ENCODE measurements at regions not wholly inside any gene's neighbourhood (a gene's known extent, or its start where the extent isn't known, plus 50 kb on each side); places are given as distances from the start of the nearest gene placed in this dataset.

DNA sequence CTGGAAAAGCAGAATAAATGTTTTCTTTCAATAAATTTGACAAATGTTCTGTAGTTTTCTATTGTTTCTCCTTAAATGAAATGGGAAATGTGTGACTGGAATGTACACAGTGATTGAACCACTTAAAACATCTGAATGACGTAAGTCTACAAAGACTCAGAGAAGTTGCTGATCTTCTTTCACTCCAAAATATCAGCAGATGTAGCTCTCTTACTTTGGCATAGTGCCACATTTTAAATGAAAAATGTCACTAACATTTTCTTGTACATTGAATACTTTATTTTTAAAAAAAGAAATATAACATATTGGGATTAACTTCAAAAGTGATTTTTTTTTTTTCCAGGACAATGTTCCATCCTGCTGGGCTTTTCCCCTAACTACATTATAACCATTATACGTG, 565.6 kb downstream of the TMEM182 start:
- Histone ChIP-seq H3K27me3 (ENCODE audit: insufficient read depth, low read depth, severe bottlenecking) (peaks cover 20% of the 10 kb centered on the region), H3K4me3 (ENCODE audit: low read depth, low read length) (no peak overlapping the region), H3K36me3 (no peaks in the 10 kb centered on the region), H3K27ac (no peak overlapping the region), H3K9me3 (ENCODE audit: severe bottlenecking) (no peaks in the 10 kb centered on the region)
- TF ChIP-seq, protein P1, sequence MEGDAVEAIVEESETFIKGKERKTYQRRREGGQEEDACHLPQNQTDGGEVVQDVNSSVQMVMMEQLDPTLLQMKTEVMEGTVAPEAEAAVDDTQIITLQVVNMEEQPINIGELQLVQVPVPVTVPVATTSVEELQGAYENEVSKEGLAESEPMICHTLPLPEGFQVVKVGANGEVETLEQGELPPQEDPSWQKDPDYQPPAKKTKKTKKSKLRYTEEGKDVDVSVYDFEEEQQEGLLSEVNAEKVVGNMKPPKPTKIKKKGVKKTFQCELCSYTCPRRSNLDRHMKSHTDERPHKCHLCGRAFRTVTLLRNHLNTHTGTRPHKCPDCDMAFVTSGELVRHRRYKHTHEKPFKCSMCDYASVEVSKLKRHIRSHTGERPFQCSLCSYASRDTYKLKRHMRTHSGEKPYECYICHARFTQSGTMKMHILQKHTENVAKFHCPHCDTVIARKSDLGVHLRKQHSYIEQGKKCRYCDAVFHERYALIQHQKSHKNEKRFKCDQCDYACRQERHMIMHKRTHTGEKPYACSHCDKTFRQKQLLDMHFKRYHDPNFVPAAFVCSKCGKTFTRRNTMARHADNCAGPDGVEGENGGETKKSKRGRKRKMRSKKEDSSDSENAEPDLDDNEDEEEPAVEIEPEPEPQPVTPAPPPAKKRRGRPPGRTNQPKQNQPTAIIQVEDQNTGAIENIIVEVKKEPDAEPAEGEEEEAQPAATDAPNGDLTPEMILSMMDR (IDR thresholded peaks at IDR 0.05; ENCODE audit: low read depth, low read length): no peak
- no peak for DNase-seq

GRCh38 chr2:103327966-103328365, 566.1 kb downstream of the TMEM182 start:
- Histone ChIP-seq H3K27me3 (ENCODE audit: insufficient read depth, low read depth, severe bottlenecking) (peaks cover 20% of the 10 kb centered on the region), H3K4me3 (ENCODE audit: low read depth, low read length) (no peak overlapping the region), H3K27ac (no peak overlapping the region), H3K36me3 (no peaks in the 10 kb centered on the region), H3K9me3 (ENCODE audit: severe bottlenecking) (no peaks in the 10 kb centered on the region)
- TF ChIP-seq, protein P1 (IDR thresholded peaks at IDR 0.05; ENCODE audit: low read depth, low read length): no peak
- no peak for DNase-seq

DNA sequence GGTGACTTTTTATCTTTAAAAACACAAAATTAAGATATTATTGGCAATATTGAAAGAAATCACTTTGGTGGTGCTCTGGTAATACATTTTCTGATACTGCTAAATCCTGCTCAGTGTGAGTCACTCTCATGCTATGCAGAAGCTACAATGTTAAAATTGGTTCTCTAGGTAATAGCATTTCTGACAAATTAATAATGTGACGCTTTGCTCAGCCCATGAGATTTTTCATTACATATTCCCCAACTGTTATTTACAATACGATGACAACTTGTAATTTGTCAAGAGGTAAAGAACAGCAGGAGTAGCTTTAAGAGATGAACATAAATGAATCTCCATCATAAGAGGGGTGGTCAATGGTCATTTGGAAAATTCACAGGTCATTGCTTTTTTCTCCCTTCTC, 573.6 kb downstream of the TMEM182 start:
- no peak overlapping the region for H3K4me3 ChIP-seq (ENCODE audit: low read depth, low read length)
- TF ChIP-seq, protein P1 (IDR thresholded peaks at IDR 0.05; ENCODE audit: low read depth, low read length): no peak

DNA sequence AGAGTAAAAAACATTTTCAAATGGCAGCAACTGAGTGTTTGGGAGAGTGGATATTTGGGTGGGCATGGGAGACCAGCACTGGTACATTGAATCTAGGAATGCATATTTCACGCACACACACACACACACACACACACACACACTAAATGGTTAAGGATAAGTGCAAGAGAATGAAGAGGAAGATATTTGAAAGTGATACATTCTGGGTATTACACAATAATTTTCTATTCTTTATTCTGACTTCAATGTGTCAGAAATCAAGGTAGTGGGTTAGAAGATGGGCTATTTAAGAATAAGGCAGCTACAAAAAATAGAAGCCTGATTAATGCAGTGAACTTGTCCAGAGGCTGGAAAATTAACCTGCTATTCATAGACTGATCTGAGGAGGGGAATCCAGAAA, 577.0 kb downstream of the TMEM182 start:
- H3K4me3 ChIP-seq (ENCODE audit: low read depth, low read length): no peak overlapping the region
- no peak for DNase-seq
- peaks cover 21% of the 10 kb centered on the region for H3K27me3 ChIP-seq (ENCODE audit: insufficient read depth, low read depth, severe bottlenecking)
- H3K36me3 ChIP-seq: no peaks in the 10 kb centered on the region
- no peak overlapping the region for H3K27ac ChIP-seq
- no peaks in the 10 kb centered on the region for H3K9me3 ChIP-seq (ENCODE audit: severe bottlenecking)
- TF ChIP-seq, protein P1 (IDR thresholded peaks at IDR 0.05; ENCODE audit: low read depth, low read length): no peak

More for the DNA sequence above, 573.6 kb downstream of the TMEM182 start:
- no peaks in the 10 kb centered on the region for H3K36me3 ChIP-seq
- no peaks in the 10 kb centered on the region for H3K27me3 ChIP-seq (ENCODE audit: insufficient read depth, low read depth, severe bottlenecking)
- no peak overlapping the region for H3K27ac ChIP-seq
- H3K9me3 ChIP-seq (ENCODE audit: severe bottlenecking): no peaks in the 10 kb centered on the region
- no peak for DNase-seq

DNA sequence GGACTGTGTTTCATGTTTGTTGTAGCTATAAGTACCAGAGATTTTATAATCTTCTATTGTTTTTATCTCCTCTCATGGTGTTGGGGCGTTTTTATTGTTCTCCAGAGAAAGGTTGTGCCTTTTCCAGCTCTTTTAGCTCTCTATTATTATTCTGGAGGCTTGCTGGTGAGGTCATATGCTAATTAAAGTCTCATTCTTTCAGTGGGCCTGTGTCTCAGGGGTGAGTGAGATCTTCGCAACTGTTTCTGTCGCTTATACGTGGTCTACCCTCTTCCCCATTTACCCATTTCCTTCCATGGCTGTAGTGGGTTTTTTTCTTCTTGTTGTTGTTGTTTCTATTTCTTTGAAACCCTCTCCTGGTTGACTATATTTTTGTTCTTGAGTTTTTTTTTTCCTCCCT, 584.9 kb downstream of the TMEM182 start:
- H3K27ac ChIP-seq: no peak overlapping the region
- no peaks in the 10 kb centered on the region for H3K36me3 ChIP-seq
- DNase-seq: no peak
- H3K4me3 ChIP-seq (ENCODE audit: low read depth, low read length): no peak overlapping the region
- no peaks in the 10 kb centered on the region for H3K9me3 ChIP-seq (ENCODE audit: severe bottlenecking)
- TF ChIP-seq, protein P1 (IDR thresholded peaks at IDR 0.05; ENCODE audit: low read depth, low read length): no peak
- peaks cover 23% of the 10 kb centered on the region for H3K27me3 ChIP-seq (ENCODE audit: insufficient read depth, low read depth, severe bottlenecking)

GRCh38 chr2:103353774-103354173, 591.9 kb downstream of the TMEM182 start:
- no peak for DNase-seq
- Histone ChIP-seq H3K36me3 (no peaks in the 10 kb centered on the region), H3K9me3 (ENCODE audit: severe bottlenecking) (no peaks in the 10 kb centered on the region), H3K4me3 (ENCODE audit: low read depth, low read length) (no peak overlapping the region), H3K27ac (no peak overlapping the region), H3K27me3 (ENCODE audit: insufficient read depth, low read depth, severe bottlenecking) (peaks cover 33% of the 10 kb centered on the region)
- TF ChIP-seq, protein P1 (IDR thresholded peaks at IDR 0.05; ENCODE audit: low read depth, low read length): no peak

Data from WERI-Rb-1 (cell line).